GM18498 (cell line): ENCODE measurements at regions not wholly inside any gene's neighbourhood (a gene's known extent, or its start where the extent isn't known, plus 50 kb on each side); places are given as distances from the start of the nearest gene placed in this dataset.

Source experiments
- ATAC-seq: cut with Tn5 transposase; IDR thresholded peaks from one replicate; pipeline ENCODE4 v1.9.1; 2021; ENCODE audit warnings: mild to moderate bottlenecking, moderate library complexity; ENCODE audit not compliant: unreplicated experiment

GRCh38 chr10:125514206-125515162 is 168.5 kb downstream of the TEX36 start:
- no peak for ATAC-seq

GRCh38 chr10:125513429-125514182 is 169.4 kb downstream of the TEX36 start:
- no peak for ATAC-seq

- ATAC-seq, result no peak
Observed at GRCh38 chr10:125510998-125511397, 172.0 kb downstream of the TEX36 start.

- no peak for ATAC-seq
Observed at GRCh38 chr10:125505648-125506047, 177.3 kb downstream of the TEX36 start.

GRCh38 chr10:125502276-125502675 is 180.7 kb downstream of the TEX36 start:
- ATAC-seq, result no peak

- no peak for ATAC-seq
Observed at GRCh38 chr10:125495386-125495785, 187.6 kb downstream of the TEX36 start.

GRCh38 chr10:125494651-125495239 is 188.2 kb downstream of the TEX36 start:
- no peak for ATAC-seq

GRCh38 chr10:125491381-125491780 is 191.6 kb downstream of the TEX36 start:
- no peak for ATAC-seq

- ATAC-seq, result no peak
Observed at GRCh38 chr10:125489731-125490130, 193.2 kb downstream of the TEX36 start.

GRCh38 chr10:125485665-125486064 is 197.3 kb downstream of the TEX36 start:
- ATAC-seq, result no peak

- no peak for ATAC-seq
Observed at GRCh38 chr10:125484035-125484732, 198.8 kb downstream of the TEX36 start.

GRCh38 chr10:125482637-125483036 is 200.3 kb downstream of the TEX36 start:
- no peak for ATAC-seq

- ATAC-seq, result no peak
Observed at GRCh38 chr10:125482108-125482507, 200.9 kb downstream of the TEX36 start.

- no peak for ATAC-seq
Observed at GRCh38 chr10:125479059-125479458, 203.9 kb downstream of the TEX36 start.

GRCh38 chr10:125475815-125476214 is 207.1 kb downstream of the TEX36 start:
- no peak for ATAC-seq

- ATAC-seq, result no peak
Observed at GRCh38 chr10:125473143-125473793, 209.7 kb downstream of the TEX36 start.

- ATAC-seq, result no peak
Observed at GRCh38 chr10:125472010-125472607, 210.9 kb downstream of the TEX36 start.

- ATAC-seq, result no peak
Observed at GRCh38 chr10:125468278-125468677, 214.7 kb downstream of the TEX36 start.

GRCh38 chr10:125466685-125467084 is 216.3 kb downstream of the TEX36 start:
- no peak for ATAC-seq

- no peak for ATAC-seq
Observed at GRCh38 chr10:125462845-125463244, 220.1 kb downstream of the TEX36 start.
